PFSK-1 (cell line): ENCODE measurements at regions not wholly inside any gene's neighbourhood (a gene's known extent, or its start where the extent isn't known, plus 50 kb on each side); places are given as distances from the start of the nearest gene placed in this dataset.

Experiments
- FOXP2 ChIP-seq: optimal IDR thresholded peaks from 2 replicates; pipeline ENCODE3; 2011; ENCODE audit warnings: borderline replicate concordance, control low read depth, inconsistent platforms; ENCODE audit not compliant: insufficient read depth; ENCODE audit errors: extremely low read length, extremely low read depth
- POLR2AphosphoS5 ChIP-seq: IDR thresholded peaks from 2 replicates; pipeline ENCODE4 v1.6.1; 2012; ENCODE audit warnings: low read depth, mild to moderate bottlenecking, control low read depth, low read length, moderate library complexity
- SIN3A ChIP-seq: IDR thresholded peaks from 2 replicates; pipeline ENCODE4 v1.6.1; 2012; ENCODE audit warnings: mild to moderate bottlenecking, low read length, moderate library complexity, borderline replicate concordance; ENCODE audit not compliant: insufficient read depth
- TAF1 ChIP-seq: IDR thresholded peaks from 2 replicates; pipeline ENCODE4 v1.6.1; 2012; ENCODE audit warnings: low read length, control low read depth, borderline replicate concordance; ENCODE audit not compliant: insufficient read depth
- TF ChIP-seq, protein P1 (sequence below), 2 experiments: IDR thresholded peaks; 2 replicates each; pipeline versions ENCODE4 v1.6.1 to v1.8.0; 2011 to 2012; ENCODE audit warnings: low read depth in 2 of 2, low read length in 2 of 2, control low read depth in 1 of 2, inconsistent platforms in 1 of 2, mild to moderate bottlenecking in 1 of 2, moderate library complexity in 1 of 2; ENCODE audit not compliant: insufficient read depth in 1 of 2

DNA sequence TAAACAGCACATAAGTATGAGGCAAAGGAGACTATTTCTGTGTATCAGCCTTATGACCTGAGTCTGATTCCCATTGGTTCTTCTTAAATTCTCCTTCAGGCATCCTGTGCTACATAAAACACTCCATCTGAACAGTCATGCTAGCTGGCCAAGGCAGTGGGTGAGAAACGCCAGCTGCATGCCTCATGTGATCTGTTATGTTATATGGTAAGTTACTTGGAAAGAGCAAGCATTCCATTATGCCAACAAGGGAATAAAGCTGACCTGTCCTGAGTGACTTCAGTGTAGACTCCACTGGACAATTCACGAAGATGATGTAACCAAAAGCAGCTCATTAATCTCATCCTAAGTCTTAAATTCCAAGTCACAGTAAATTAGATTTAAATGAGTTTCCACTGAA lies 216.5 kb upstream of the FN1 start:
- TF ChIP-seq POLR2AphosphoS5: no peak
- TF ChIP-seq SIN3A: no peak
- TF ChIP-seq, protein P1, sequence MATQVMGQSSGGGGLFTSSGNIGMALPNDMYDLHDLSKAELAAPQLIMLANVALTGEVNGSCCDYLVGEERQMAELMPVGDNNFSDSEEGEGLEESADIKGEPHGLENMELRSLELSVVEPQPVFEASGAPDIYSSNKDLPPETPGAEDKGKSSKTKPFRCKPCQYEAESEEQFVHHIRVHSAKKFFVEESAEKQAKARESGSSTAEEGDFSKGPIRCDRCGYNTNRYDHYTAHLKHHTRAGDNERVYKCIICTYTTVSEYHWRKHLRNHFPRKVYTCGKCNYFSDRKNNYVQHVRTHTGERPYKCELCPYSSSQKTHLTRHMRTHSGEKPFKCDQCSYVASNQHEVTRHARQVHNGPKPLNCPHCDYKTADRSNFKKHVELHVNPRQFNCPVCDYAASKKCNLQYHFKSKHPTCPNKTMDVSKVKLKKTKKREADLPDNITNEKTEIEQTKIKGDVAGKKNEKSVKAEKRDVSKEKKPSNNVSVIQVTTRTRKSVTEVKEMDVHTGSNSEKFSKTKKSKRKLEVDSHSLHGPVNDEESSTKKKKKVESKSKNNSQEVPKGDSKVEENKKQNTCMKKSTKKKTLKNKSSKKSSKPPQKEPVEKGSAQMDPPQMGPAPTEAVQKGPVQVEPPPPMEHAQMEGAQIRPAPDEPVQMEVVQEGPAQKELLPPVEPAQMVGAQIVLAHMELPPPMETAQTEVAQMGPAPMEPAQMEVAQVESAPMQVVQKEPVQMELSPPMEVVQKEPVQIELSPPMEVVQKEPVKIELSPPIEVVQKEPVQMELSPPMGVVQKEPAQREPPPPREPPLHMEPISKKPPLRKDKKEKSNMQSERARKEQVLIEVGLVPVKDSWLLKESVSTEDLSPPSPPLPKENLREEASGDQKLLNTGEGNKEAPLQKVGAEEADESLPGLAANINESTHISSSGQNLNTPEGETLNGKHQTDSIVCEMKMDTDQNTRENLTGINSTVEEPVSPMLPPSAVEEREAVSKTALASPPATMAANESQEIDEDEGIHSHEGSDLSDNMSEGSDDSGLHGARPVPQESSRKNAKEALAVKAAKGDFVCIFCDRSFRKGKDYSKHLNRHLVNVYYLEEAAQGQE (IDR thresholded peaks at IDR 0.05; ENCODE audit: insufficient read depth in 1 of 2, low read depth in 2 of 2, low read length in 2 of 2): no peak

DNA sequence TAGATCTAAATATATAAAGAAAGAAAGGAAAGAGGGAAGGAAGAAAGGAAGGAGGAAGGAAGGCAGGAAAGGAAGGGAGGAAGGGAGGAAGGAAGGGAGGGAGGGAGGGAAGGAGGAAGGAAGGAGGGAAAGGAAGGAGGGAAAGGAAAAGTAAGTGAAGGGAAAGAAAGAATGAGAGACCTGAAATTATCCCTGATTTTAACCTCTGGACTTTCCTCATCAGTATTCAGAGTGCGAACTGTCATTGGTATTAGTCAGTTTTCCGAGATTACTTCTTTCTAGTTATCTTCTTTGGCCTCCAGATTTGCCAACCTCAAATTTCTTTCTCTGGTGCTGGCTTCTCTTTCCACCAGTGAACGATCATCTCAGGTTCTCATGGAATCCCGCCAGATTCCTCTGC lies 215.5 kb upstream of the FN1 start:
- TF ChIP-seq, protein P1 (IDR thresholded peaks at IDR 0.05; ENCODE audit: insufficient read depth in 1 of 2, low read depth in 2 of 2, low read length in 2 of 2): no peak
- TF ChIP-seq FOXP2: no peak
- no peak for TF ChIP-seq POLR2AphosphoS5
- TF ChIP-seq SIN3A: no peak
- TF ChIP-seq TAF1: no peak

DNA sequence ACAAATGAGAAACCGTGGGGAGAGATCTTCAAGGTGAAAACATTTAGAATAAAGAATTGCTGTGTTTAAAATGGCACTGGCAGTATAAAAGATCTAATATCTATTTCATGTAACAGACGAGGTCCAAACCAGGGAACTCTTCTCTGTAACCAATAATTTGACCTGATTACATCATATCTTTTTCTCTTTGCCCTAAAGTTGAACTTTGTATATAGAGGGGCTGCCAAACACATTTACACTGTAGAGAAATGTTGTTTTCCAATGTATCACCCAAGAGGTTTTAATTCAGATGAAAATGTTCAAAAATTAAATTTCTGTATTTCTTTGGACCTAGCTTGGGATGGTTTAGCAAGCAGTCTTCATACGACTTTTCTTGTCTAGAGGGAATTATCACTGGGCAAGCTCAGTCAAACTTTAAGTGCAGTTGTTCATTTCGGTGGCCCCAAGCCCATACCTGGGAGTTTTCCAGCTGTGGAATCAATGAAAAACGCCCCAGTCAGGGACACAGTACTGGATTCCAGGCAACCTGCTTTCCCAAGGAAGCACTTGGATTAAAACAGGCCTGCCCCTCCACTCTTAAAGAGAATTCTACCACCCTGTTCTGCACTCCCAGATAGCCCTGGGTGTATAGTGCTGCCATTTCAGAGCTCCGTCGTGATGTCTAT lies 208.5 kb upstream of the FN1 start:
- no peak for TF ChIP-seq POLR2AphosphoS5
- no peak for TF ChIP-seq TAF1
- TF ChIP-seq, protein P1 (IDR thresholded peaks at IDR 0.05; ENCODE audit: insufficient read depth in 1 of 2, low read depth in 2 of 2, low read length in 2 of 2): no peak
- TF ChIP-seq SIN3A: no peak
- TF ChIP-seq FOXP2: no peak

DNA sequence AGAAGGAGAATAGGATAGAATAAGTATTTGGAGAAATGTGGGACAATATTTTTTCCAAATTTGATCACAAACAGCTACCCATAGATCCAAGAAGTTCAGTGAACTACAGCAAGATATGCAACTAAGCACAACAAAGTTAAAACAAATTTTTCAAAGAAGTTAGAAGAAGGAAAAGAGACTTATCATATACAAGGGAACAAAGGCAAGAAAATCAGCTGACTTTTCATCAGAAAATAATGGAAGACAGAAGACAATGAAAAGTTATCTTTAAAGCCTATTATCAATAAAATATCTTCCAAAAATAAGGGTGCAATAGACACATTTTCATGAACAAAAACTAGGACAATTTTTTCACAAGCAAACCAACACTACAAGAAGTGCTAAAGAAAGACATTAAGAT lies 202.8 kb upstream of the FN1 start:
- no peak for TF ChIP-seq POLR2AphosphoS5
- no peak for TF ChIP-seq SIN3A
- TF ChIP-seq, protein P1 (IDR thresholded peaks at IDR 0.05; ENCODE audit: insufficient read depth in 1 of 2, low read depth in 2 of 2, low read length in 2 of 2): no peak
- TF ChIP-seq TAF1: no peak
- no peak for TF ChIP-seq FOXP2

DNA sequence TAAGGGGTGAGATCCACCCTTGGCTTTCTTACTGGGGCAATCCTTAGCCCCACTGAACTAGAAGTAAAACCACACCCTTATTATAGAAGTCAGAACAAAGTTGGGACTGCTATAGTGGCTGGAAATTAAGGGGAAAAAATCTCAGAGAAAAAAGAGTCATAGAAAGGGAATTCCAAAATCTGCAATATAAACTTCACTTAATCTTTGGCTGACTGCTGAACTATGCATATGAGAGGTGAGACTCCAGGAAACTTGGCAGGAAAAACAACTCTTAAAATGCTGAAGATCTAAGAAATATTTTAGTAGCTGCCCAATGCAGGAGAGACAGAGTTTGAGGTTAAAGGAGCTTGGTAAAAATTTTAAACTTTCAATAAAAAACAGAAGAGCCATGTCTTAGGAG lies 201.8 kb upstream of the FN1 start:
- TF ChIP-seq SIN3A (no peak), POLR2AphosphoS5 (no peak), TAF1 (no peak)
